Psoas muscle (tissue), 7 donors: ENCODE measurements at regions not wholly inside any gene's neighbourhood (a gene's known extent, or its start where the extent isn't known, plus 50 kb on each side); places are given as distances from the start of the nearest gene placed in this dataset.
A peak's percentile ranks its signal among the peaks of the same experiment; 100 is the strongest.

Source experiments
- ATAC-seq, 4 donors: fragments of 200-7000 bp; cut with Tn5 transposase; one replicate each; pipeline ENCODE4 v1.9.1; 2020; ENCODE audit warnings: moderate library complexity in 3 of 4, mild to moderate bottlenecking in 2 of 4
- DNase-seq, 2 donors: peaks; one replicate each; pipeline ENCODE4 v3.0.0-alpha.2; 2020
- H3K27ac ChIP-seq: fragments of 200-600 bp; one replicate; pipeline ENCODE4 v1.8.0; 2022
- H3K27me3 ChIP-seq, 3 donors: fragments of 200-600 bp in 1 of 3; one replicate each; pipeline versions ENCODE4 v1.6.1 to v1.8.0; 2013 to 2022; ENCODE audit warnings: low read length in 2 of 3, mild to moderate bottlenecking in 2 of 3, moderate library complexity in 1 of 3; ENCODE audit not compliant: insufficient read depth in 3 of 3
- H3K36me3 ChIP-seq, 2 donors: fragments of 200-600 bp in 1 of 2; one replicate each; pipeline versions ENCODE4 v1.6.1 to v1.8.0; 2013 to 2022; ENCODE audit warnings: low read depth in 1 of 2, mild to moderate bottlenecking in 1 of 2, moderate library complexity in 1 of 2; ENCODE audit not compliant: insufficient read depth in 1 of 2
- H3K4me1 ChIP-seq: fragments of 200-600 bp; one replicate; pipeline ENCODE4 v1.8.0; 2022
- H3K4me3 ChIP-seq: fragments of 200-600 bp; one replicate; pipeline ENCODE4 v1.8.0; 2022; ENCODE audit warnings: mild to moderate bottlenecking
- H3K9me3 ChIP-seq: fragments of 200-600 bp; one replicate; pipeline ENCODE4 v1.8.0; 2022
- CTCF ChIP-seq: fragments of 200-600 bp; IDR thresholded peaks from one replicate; pipeline ENCODE4 v1.8.0; 2022; ENCODE audit warnings: antibody characterized with exemption
- WGBS, 3 donors: extraction: QIAGEN DNeasy Blood & Tissue Kit; methylation state at CpG; one replicate each; pipeline versions ENCODE4 v1.1.6 to v1.1.7; 2013; 5-methylcytosine and 5-hydroxymethylcytosine counted together
- intact Hi-C, 2 donors: fragments of 100-400 bp; cut with DNase I; formaldehyde crosslinking; loops; one replicate each; pipeline versions ENCODE4 v1.11.0 to v1.14.2; 2022
- donor health status: healthy with polysubstance abuse.
- donor health status: DM: no; HTN: no; CAD: no; lungs with moderate emphysema.
- donor health status: Bipolar disorder and iron deficiency.
- donor health status: healthy.
- donor health status: DM: yes; HTN: yes; CAD: no.
- donor health status: DM: no; HTN: no; CAD: no.
- donor health status: DM: yes; HTN: yes; CAD: no.

DNA sequence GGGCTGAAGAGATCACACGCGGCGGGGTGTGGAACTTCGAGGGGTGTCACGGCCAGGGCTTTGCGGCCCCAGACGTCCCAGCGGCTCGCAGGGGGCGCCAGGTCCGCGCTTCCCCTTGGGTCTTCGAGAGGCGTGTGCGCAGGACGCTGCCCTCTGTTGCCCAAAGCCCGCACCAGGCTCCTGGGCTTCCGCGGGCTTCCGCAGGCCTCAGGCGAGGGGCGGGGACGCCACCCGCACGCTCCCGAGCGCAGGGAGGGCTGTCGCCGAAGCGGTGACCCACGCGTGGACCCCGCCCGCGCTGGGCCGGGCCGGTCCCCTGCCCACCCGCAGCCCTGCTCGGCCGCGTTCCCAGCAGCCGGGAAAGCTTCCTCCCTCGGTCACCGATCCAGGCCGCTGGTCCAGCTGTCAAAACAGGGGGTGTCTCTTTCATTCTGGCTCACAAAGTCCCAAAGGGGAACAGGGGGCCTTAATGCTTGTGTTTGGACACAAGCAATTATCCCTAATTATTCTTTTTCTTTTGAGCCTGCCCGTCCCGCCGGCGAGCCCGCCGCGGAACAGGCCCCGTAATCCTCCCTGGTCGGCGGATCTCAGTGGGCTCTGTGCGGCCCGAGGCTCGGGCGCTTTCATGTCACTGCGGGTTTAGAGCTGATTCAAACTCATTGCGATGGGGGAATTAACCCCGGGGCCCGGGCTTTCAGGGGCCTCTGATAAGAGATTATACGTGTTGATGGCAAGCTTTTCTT lies 60.6 kb downstream of the TMEM174 start:
- peak; percentile 48 to 81 (median 70) for ATAC-seq
- DNase-seq, result peak; percentile 21 to 51

GRCh38 chr5:73233053-73233460 lies 60.1 kb downstream of the TMEM174 start:
- H3K27me3 ChIP-seq, result peaks cover 5 to 79% (median 10%) of the 10 kb centered on the region in 3 donors

More for the DNA sequence above, 60.6 kb downstream of the TMEM174 start:
- H3K4me3 ChIP-seq, result peak overlapping the region; percentile 67
- no peak overlapping the region for H3K27ac ChIP-seq
- WGBS, 3 donors, result 1 to 2% (median 1%) methylated on average over 54 to 64 of the region's 64 CpGs
- H3K36me3 ChIP-seq, result no peaks in the 10 kb centered on the region
- H3K27me3 ChIP-seq, result peaks cover 3 to 77% (median 10%) of the 10 kb centered on the region in 3 donors
- TF ChIP-seq CTCF, result no peak
- peaks cover 4% of the 10 kb centered on the region for H3K4me1 ChIP-seq
- intact Hi-C loops, result no loop called here
- no peaks in the 10 kb centered on the region for H3K9me3 ChIP-seq

GRCh38 chr5:73232266-73233041 lies 59.5 kb downstream of the TMEM174 start:
- peaks cover 5 to 79% (median 10%) of the 10 kb centered on the region in 3 donors for H3K27me3 ChIP-seq
- ATAC-seq, result peak in 1 of 4 donors; percentile 3

More at GRCh38 chr5:73233053-73233460, 60.1 kb downstream of the TMEM174 start:
- Histone ChIP-seq H3K4me1 (peaks cover 4% of the 10 kb centered on the region), H3K36me3 (no peaks in the 10 kb centered on the region), H3K9me3 (no peaks in the 10 kb centered on the region), H3K4me3 (peak overlapping the region; percentile 67), H3K27ac (no peak overlapping the region)
- intact Hi-C loops, result no loop called here
- DNase-seq (no peak), ATAC-seq (peak; percentile 17 to 35 (median 23))
- WGBS, 3 donors, result 15 to 20% (median 17%) methylated on average over 17 of the region's 17 CpGs
- no peak for TF ChIP-seq CTCF

GRCh38 chr5:73231246-73231778 lies 58.3 kb downstream of the TMEM174 start:
- DNase-seq (no peak), ATAC-seq (no peak)
- TF ChIP-seq CTCF, result no peak
- peaks cover 4% of the 10 kb centered on the region for H3K4me1 ChIP-seq
- intact Hi-C loops, result no loop called here
- no peak overlapping the region for H3K4me3 ChIP-seq
- H3K27ac ChIP-seq, result no peak overlapping the region
- 57 to 66% (median 58%) methylated on average over 4 of the region's 4 CpGs for WGBS, 3 donors
- H3K27me3 ChIP-seq, result peaks cover 5 to 68% (median 10%) of the 10 kb centered on the region in 3 donors
- no peaks in the 10 kb centered on the region for H3K36me3 ChIP-seq
- H3K9me3 ChIP-seq, result no peaks in the 10 kb centered on the region

More at GRCh38 chr5:73232266-73233041, 59.5 kb downstream of the TMEM174 start:
- DNase-seq, result no peak
- peaks cover 4% of the 10 kb centered on the region for H3K4me1 ChIP-seq
- H3K27ac ChIP-seq, result no peak overlapping the region
- 25 to 35% (median 31%) methylated on average over 39 of the region's 39 CpGs for WGBS, 3 donors
- no peak overlapping the region for H3K4me3 ChIP-seq
- no peak for TF ChIP-seq CTCF
- intact Hi-C loops, result no loop called here
- H3K9me3 ChIP-seq, result no peaks in the 10 kb centered on the region
- no peaks in the 10 kb centered on the region for H3K36me3 ChIP-seq
